ENCODE measurements at regions not wholly inside any gene's neighbourhood (a gene's known extent, or its start where the extent isn't known, plus 50 kb on each side); places are given as distances from the start of the nearest gene placed in this dataset.

DNA sequence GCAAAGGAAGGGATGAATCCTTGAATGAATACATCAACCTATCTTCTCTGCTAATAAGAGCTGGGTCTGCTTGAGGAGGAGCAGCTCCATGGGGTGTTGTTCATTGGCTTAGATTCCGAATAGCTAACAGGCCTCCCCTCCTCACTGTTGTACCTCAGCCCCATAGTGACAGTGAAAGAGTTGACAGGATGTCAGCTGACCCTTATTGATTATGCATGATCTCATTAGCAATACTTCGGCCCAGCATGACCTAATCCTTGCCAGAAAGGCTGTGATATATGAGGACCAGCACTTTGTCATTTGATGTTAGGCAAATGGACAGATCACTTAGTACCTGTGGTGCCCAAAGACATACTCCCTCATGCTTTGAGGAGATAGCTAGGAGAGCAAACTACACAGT, 1333.7 kb upstream of the CELF4 start:
- FAIRE-seq: no peak

DNA sequence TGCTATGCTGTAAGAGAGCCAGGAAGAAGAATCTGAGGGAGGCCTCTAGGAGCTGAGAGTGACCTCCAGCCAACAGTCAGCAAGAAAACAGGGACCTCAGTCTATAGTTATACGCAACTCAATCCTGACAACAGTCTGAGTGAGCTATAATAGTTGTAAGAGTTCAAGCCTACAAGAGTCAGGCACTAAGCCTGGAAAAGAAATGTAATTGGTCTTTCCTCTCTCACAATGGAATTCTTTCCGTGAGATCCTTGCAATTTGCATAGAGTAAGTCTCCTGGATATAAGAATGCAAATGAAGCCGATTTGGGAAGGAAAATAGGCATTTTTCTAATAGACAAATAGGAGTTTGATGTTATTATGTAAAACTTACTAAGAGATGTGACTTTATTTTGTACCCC, 1332.6 kb upstream of the CELF4 start:
- no peaks in the 10 kb centered on the region for H3K27me3 ChIP-seq (ENCODE audit: insufficient read depth, low read length)
- H3K27me3 Mint-ChIP-seq (ENCODE audit: low read depth, unreplicated experiment): peaks cover 3% of the 10 kb centered on the region
- no peaks in the 10 kb centered on the region for H3K36me3 Mint-ChIP-seq (ENCODE audit: low read depth, unreplicated experiment)
- H2AFZ ChIP-seq (ENCODE audit: low read depth, low read length): no peak overlapping the region
- no peaks in the 10 kb centered on the region for H3K79me2 ChIP-seq (ENCODE audit: insufficient read depth, low read length)
- H3K27ac ChIP-seq (ENCODE audit: low read depth, low read length): no peak overlapping the region
- no peaks in the 10 kb centered on the region for H3K9me3 ChIP-seq (ENCODE audit: insufficient read depth, low read depth, low read length)
- H3K4me2 ChIP-seq (ENCODE audit: low read length): no peak overlapping the region
- no peaks in the 10 kb centered on the region for H3K9me3 Mint-ChIP-seq (ENCODE audit: unreplicated experiment)
- no peaks in the 10 kb centered on the region for H3K4me1 ChIP-seq (ENCODE audit: insufficient read depth, low read length)
- TF ChIP-seq, protein P1, sequence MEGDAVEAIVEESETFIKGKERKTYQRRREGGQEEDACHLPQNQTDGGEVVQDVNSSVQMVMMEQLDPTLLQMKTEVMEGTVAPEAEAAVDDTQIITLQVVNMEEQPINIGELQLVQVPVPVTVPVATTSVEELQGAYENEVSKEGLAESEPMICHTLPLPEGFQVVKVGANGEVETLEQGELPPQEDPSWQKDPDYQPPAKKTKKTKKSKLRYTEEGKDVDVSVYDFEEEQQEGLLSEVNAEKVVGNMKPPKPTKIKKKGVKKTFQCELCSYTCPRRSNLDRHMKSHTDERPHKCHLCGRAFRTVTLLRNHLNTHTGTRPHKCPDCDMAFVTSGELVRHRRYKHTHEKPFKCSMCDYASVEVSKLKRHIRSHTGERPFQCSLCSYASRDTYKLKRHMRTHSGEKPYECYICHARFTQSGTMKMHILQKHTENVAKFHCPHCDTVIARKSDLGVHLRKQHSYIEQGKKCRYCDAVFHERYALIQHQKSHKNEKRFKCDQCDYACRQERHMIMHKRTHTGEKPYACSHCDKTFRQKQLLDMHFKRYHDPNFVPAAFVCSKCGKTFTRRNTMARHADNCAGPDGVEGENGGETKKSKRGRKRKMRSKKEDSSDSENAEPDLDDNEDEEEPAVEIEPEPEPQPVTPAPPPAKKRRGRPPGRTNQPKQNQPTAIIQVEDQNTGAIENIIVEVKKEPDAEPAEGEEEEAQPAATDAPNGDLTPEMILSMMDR (IDR thresholded peaks at IDR 0.05; ENCODE audit: insufficient read depth, low read depth, low read length): no peak
- TF ChIP-seq EZH2 (IDR thresholded peaks at IDR 0.05; ENCODE audit: insufficient read depth, low read length): no peak
- no peak for FAIRE-seq
- no peaks in the 10 kb centered on the region for H4K20me1 ChIP-seq (ENCODE audit: insufficient read depth, low read length)
- H3K9ac ChIP-seq (ENCODE audit: low read length): no peak overlapping the region
- DNase-seq (ENCODE audit: low read depth): no peak
- no peak overlapping the region for H3K4me3 Mint-ChIP-seq (ENCODE audit: unreplicated experiment)
- H3K4me3 ChIP-seq (ENCODE audit: insufficient read depth, low read depth, low read length): no peak overlapping the region
- H3K36me3 ChIP-seq (ENCODE audit: insufficient read depth, low read length): no peaks in the 10 kb centered on the region
- H3K4me1 Mint-ChIP-seq (ENCODE audit: low read depth, unreplicated experiment): peaks cover 4% of the 10 kb centered on the region
- H3K27ac Mint-ChIP-seq (ENCODE audit: unreplicated experiment): no peak overlapping the region

More for the DNA sequence above, 1333.7 kb upstream of the CELF4 start:
- no peaks in the 10 kb centered on the region for H3K9me3 ChIP-seq (ENCODE audit: insufficient read depth, low read depth, low read length)
- TF ChIP-seq, protein P1 (IDR thresholded peaks at IDR 0.05; ENCODE audit: insufficient read depth, low read depth, low read length): no peak
- TF ChIP-seq EZH2 (IDR thresholded peaks at IDR 0.05; ENCODE audit: insufficient read depth, low read length): no peak
- H3K4me1 ChIP-seq (ENCODE audit: insufficient read depth, low read length): no peaks in the 10 kb centered on the region
- H3K27ac ChIP-seq (ENCODE audit: low read depth, low read length): no peak overlapping the region
- H3K27me3 ChIP-seq (ENCODE audit: insufficient read depth, low read length): no peaks in the 10 kb centered on the region
- H3K4me3 ChIP-seq (ENCODE audit: insufficient read depth, low read depth, low read length): no peak overlapping the region
- no peak overlapping the region for H2AFZ ChIP-seq (ENCODE audit: low read depth, low read length)
- no peaks in the 10 kb centered on the region for H4K20me1 ChIP-seq (ENCODE audit: insufficient read depth, low read length)
- no peaks in the 10 kb centered on the region for H3K36me3 ChIP-seq (ENCODE audit: insufficient read depth, low read length)
- no peaks in the 10 kb centered on the region for H3K79me2 ChIP-seq (ENCODE audit: insufficient read depth, low read length)
- H3K4me1 Mint-ChIP-seq (ENCODE audit: low read depth, unreplicated experiment): peaks cover 5% of the 10 kb centered on the region
- H3K27ac Mint-ChIP-seq (ENCODE audit: unreplicated experiment): no peak overlapping the region
- no peaks in the 10 kb centered on the region for H3K9me3 Mint-ChIP-seq (ENCODE audit: unreplicated experiment)
- no peak overlapping the region for H3K4me2 ChIP-seq (ENCODE audit: low read length)
- peaks cover 3% of the 10 kb centered on the region for H3K27me3 Mint-ChIP-seq (ENCODE audit: low read depth, unreplicated experiment)
- no peak overlapping the region for H3K9ac ChIP-seq (ENCODE audit: low read length)
- no peaks in the 10 kb centered on the region for H3K36me3 Mint-ChIP-seq (ENCODE audit: low read depth, unreplicated experiment)
- DNase-seq (ENCODE audit: low read depth): no peak
- no peak overlapping the region for H3K4me3 Mint-ChIP-seq (ENCODE audit: unreplicated experiment)

DNA sequence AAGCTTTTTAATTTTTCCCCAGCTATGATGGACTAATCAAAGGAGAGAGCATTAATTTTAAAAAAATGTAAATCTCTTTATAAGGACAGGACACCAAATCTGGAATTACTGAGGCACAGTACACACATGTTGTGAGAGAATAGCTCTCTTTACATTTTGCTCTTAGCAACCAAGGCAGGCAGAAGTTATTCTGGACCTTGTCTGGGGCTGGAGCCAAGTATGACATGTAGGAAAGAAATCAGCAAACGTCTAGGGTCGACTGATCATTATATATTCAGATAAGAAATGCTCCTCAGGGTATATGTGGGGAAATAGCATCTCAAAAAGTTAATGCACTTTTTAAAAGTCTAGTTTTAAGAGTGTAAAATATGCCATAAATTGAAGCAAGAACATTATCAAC, 1330.0 kb upstream of the CELF4 start:
- H3K27ac ChIP-seq (ENCODE audit: low read depth, low read length): no peak overlapping the region
- no peaks in the 10 kb centered on the region for H3K27me3 ChIP-seq (ENCODE audit: insufficient read depth, low read length)
- Mint-ChIP-seq H3K36me3 (ENCODE audit: low read depth, unreplicated experiment) (no peaks in the 10 kb centered on the region), H3K27ac (ENCODE audit: unreplicated experiment) (no peak overlapping the region), H3K4me3 (ENCODE audit: unreplicated experiment) (no peak overlapping the region), H3K4me1 (ENCODE audit: low read depth, unreplicated experiment) (no peaks in the 10 kb centered on the region), H3K27me3 (ENCODE audit: low read depth, unreplicated experiment) (no peaks in the 10 kb centered on the region), H3K9me3 (ENCODE audit: unreplicated experiment) (no peaks in the 10 kb centered on the region)
- no peak overlapping the region for H3K9ac ChIP-seq (ENCODE audit: low read length)
- no peaks in the 10 kb centered on the region for H4K20me1 ChIP-seq (ENCODE audit: insufficient read depth, low read length)
- FAIRE-seq (no peak), DNase-seq (ENCODE audit: low read depth) (no peak)
- H3K4me3 ChIP-seq (ENCODE audit: insufficient read depth, low read depth, low read length): no peak overlapping the region
- no peaks in the 10 kb centered on the region for H3K9me3 ChIP-seq (ENCODE audit: insufficient read depth, low read depth, low read length)
- H3K4me2 ChIP-seq (ENCODE audit: low read length): no peak overlapping the region
- H3K4me1 ChIP-seq (ENCODE audit: insufficient read depth, low read length): no peaks in the 10 kb centered on the region
- no peak for TF ChIP-seq EZH2 (IDR thresholded peaks at IDR 0.05; ENCODE audit: insufficient read depth, low read length)
- TF ChIP-seq, protein P1 (IDR thresholded peaks at IDR 0.05; ENCODE audit: insufficient read depth, low read depth, low read length): no peak
- H3K36me3 ChIP-seq (ENCODE audit: insufficient read depth, low read length): no peaks in the 10 kb centered on the region
- H2AFZ ChIP-seq (ENCODE audit: low read depth, low read length): no peak overlapping the region
- H3K79me2 ChIP-seq (ENCODE audit: insufficient read depth, low read length): no peaks in the 10 kb centered on the region
